GM20000 (cell line): ENCODE measurements at regions not wholly inside any gene's neighbourhood (a gene's known extent, or its start where the extent isn't known, plus 50 kb on each side); places are given as distances from the start of the nearest gene placed in this dataset.

Experiments
- DNase-seq: peaks from one replicate; pipeline ENCODE4 v3.0.0; 2012; ENCODE audit warnings: low spot score
- TF ChIP-seq, protein P1 (sequence below): IDR thresholded peaks from 2 replicates; pipeline ENCODE4 v1.5.1; 2012; ENCODE audit warnings: mild to moderate bottlenecking, control low read depth; ENCODE audit errors: extremely low read depth, missing control alignments

GRCh38 chr2:225893151-225893550, 493.6 kb downstream of the NYAP2 start:
- DNase-seq: no peak
- TF ChIP-seq, protein P1, sequence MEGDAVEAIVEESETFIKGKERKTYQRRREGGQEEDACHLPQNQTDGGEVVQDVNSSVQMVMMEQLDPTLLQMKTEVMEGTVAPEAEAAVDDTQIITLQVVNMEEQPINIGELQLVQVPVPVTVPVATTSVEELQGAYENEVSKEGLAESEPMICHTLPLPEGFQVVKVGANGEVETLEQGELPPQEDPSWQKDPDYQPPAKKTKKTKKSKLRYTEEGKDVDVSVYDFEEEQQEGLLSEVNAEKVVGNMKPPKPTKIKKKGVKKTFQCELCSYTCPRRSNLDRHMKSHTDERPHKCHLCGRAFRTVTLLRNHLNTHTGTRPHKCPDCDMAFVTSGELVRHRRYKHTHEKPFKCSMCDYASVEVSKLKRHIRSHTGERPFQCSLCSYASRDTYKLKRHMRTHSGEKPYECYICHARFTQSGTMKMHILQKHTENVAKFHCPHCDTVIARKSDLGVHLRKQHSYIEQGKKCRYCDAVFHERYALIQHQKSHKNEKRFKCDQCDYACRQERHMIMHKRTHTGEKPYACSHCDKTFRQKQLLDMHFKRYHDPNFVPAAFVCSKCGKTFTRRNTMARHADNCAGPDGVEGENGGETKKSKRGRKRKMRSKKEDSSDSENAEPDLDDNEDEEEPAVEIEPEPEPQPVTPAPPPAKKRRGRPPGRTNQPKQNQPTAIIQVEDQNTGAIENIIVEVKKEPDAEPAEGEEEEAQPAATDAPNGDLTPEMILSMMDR: no peak

GRCh38 chr2:225891771-225892170, 492.3 kb downstream of the NYAP2 start:
- TF ChIP-seq, protein P1: no peak
- no peak for DNase-seq

- no peak for DNase-seq
- TF ChIP-seq, protein P1: no peak
Observed at GRCh38 chr2:225891013-225891412, 491.5 kb downstream of the NYAP2 start.

GRCh38 chr2:225889452-225889851, 489.9 kb downstream of the NYAP2 start:
- peak; percentile 10 for DNase-seq
- TF ChIP-seq, protein P1: no peak

- TF ChIP-seq, protein P1: no peak
- DNase-seq: no peak
Observed at GRCh38 chr2:225867071-225867470, 467.6 kb downstream of the NYAP2 start.

DNA sequence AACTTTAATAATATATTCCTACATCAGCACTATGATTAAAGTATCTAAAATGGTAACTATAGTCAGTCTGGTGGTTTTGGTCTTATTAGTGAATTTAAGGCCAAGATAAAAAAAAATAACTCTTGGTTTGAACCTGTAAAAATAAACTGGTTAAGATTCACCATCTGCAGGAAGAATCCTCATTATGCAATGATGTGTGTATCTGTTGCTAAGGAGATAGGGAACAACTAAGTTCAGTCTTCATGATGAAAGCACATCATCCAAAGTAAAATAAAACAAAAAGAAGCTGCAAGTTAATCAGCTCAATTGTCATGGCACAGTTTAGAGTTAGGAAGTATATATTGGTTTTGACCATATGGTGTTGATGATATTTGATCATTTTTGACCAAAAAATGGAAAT, 466.0 kb downstream of the NYAP2 start:
- DNase-seq: no peak

GRCh38 chr2:225864394-225864793, 464.9 kb downstream of the NYAP2 start:
- TF ChIP-seq, protein P1: no peak
- no peak for DNase-seq

More for the DNA sequence above, 466.0 kb downstream of the NYAP2 start:
- TF ChIP-seq, protein P1: no peak
